ENCODE measurements at regions not wholly inside any gene's neighbourhood (a gene's known extent, or its start where the extent isn't known, plus 50 kb on each side); places are given as distances from the start of the nearest gene placed in this dataset.

DNA sequence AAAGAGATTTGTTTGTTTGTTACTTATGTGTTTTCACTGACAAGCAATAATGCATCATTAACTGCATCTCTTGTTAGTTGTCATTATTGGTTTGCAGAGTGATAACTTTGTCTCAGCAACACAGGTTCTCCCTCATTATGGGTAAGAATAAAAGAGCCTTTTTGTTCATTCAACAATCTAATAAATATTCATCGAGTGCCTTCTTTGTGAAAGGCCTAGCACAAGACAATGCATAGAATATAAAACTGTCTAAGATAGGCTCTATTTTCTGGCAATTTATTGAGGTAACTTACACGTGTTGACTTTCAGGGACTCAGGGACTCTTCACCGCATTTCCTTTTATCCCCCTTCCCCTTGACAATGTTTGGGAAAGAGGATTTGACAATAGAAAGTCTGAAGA lies 95.5 kb upstream of the KRR1 start:
- TF ChIP-seq, protein P1, sequence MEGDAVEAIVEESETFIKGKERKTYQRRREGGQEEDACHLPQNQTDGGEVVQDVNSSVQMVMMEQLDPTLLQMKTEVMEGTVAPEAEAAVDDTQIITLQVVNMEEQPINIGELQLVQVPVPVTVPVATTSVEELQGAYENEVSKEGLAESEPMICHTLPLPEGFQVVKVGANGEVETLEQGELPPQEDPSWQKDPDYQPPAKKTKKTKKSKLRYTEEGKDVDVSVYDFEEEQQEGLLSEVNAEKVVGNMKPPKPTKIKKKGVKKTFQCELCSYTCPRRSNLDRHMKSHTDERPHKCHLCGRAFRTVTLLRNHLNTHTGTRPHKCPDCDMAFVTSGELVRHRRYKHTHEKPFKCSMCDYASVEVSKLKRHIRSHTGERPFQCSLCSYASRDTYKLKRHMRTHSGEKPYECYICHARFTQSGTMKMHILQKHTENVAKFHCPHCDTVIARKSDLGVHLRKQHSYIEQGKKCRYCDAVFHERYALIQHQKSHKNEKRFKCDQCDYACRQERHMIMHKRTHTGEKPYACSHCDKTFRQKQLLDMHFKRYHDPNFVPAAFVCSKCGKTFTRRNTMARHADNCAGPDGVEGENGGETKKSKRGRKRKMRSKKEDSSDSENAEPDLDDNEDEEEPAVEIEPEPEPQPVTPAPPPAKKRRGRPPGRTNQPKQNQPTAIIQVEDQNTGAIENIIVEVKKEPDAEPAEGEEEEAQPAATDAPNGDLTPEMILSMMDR (IDR thresholded peaks at IDR 0.05) = no peak
- TF ChIP-seq SMC3 (IDR thresholded peaks at IDR 0.05) (no peak), MYC (IDR thresholded peaks at IDR 0.05; ENCODE audit: borderline replicate concordance, low read length) (no peak), RFX5 (IDR thresholded peaks at IDR 0.05) (no peak), ESRRA (IDR thresholded peaks at IDR 0.05; ENCODE audit: borderline replicate concordance, low read length) (no peak), GATA3 (IDR thresholded peaks at IDR 0.05; ENCODE audit: borderline replicate concordance) (no peak), HDAC2 (IDR thresholded peaks at IDR 0.05) (no peak), JUN (IDR thresholded peaks at IDR 0.05) (no peak), RAD21 (conservative IDR thresholded peaks at IDR 0.05 in 1 of 2, IDR thresholded peaks at IDR 0.05 in 1 of 2) (no peak), MAX (IDR thresholded peaks at IDR 0.05) (no peak)
